ENCODE measurements at regions not wholly inside any gene's neighbourhood (a gene's known extent, or its start where the extent isn't known, plus 50 kb on each side); places are given as distances from the start of the nearest gene placed in this dataset.

- Histone ChIP-seq H3K9me3 (ENCODE audit: low read depth, low read length, poor library complexity, severe bottlenecking) (no peaks in the 10 kb centered on the region), H3K36me3 (ENCODE audit: insufficient read depth, low read length, poor library complexity, severe bottlenecking) (no peaks in the 10 kb centered on the region), H3K4me3 (ENCODE audit: low read depth, low read length, poor library complexity, severe bottlenecking) (no peak overlapping the region), H3K27ac (ENCODE audit: low read depth, low read length, poor library complexity, severe bottlenecking) (no peak overlapping the region), H3K4me1 (ENCODE audit: insufficient read depth, low read length, poor library complexity, severe bottlenecking) (no peaks in the 10 kb centered on the region), H3K27me3 (replicated peaks; ENCODE audit: insufficient read depth, low read depth, low read length, poor library complexity) (no peaks in the 10 kb centered on the region)
- BruUV-seq (replicated peaks) = no TSS peak
- DNase-seq (ENCODE audit: low spot score) = no peak
- ChIA-PET POLR2A (ENCODE audit: low non-redundant PET) (no interaction called here), CTCF (no interaction called here)
- TF ChIP-seq CTCF (conservative IDR thresholded peaks at IDR 0.05; ENCODE audit: low read depth, low read length) (no peak), EZH2 (IDR thresholded peaks at IDR 0.05; ENCODE audit: borderline replicate concordance, low read depth, low read length, poor library complexity, severe bottlenecking) (no peak)
- intact Hi-C loops (cut with micrococcal nuclease; ENCODE audit: unreplicated experiment) = no loop called here
These were observed 58.5 kb upstream of the KCNJ3 start for GRCh38 chr2:154640000-154640399.

All from A673 (cell line).